CD4-positive, alpha-beta T cell treated with Interleukin-2 at 100 ng/mL for 4 hours (primary cell): ENCODE measurements at regions not wholly inside any gene's neighbourhood (a gene's known extent, or its start where the extent isn't known, plus 50 kb on each side); places are given as distances from the start of the nearest gene placed in this dataset.

ENCODE experiments used
- DNase-seq: peaks from one replicate; pipeline ENCODE4 v3.0.0-alpha.2; 2020; ENCODE audit warnings: low spot score

DNA sequence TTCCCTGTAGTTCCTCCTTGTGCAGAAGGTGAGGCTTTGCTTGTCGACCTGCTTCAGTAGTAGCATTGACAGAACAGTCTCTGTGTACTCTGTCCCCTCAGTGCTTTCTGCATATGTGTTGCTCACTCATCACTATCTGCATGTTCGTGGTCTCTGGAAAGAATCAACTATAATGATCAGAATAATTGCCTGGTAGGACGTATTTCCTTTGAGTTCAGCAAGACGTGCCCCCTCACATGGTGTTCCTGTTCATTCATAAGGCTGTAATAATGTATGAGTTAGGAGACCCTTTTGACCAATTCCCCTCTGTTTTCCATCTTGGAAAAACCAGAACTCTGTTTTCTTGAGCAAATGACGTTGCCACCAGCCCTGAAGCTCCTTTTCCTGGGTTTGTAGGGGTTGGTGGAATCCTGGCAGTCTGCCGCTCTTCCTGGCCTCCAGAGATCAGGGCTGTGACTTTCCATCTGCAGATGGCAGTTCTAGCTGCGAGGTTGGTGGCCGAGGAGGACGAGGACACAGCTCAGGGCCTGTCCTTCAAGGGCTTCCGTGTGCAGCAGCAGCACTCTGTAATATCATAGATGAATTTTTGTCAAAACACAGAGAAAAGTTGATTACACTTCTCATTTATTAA, 61.9 kb downstream of the EXOSC2 start:
- DNase-seq = no peak

- DNase-seq = no peak
These were observed 62.5 kb downstream of the EXOSC2 start for GRCh38 chr9:130756037-130756436.

DNA sequence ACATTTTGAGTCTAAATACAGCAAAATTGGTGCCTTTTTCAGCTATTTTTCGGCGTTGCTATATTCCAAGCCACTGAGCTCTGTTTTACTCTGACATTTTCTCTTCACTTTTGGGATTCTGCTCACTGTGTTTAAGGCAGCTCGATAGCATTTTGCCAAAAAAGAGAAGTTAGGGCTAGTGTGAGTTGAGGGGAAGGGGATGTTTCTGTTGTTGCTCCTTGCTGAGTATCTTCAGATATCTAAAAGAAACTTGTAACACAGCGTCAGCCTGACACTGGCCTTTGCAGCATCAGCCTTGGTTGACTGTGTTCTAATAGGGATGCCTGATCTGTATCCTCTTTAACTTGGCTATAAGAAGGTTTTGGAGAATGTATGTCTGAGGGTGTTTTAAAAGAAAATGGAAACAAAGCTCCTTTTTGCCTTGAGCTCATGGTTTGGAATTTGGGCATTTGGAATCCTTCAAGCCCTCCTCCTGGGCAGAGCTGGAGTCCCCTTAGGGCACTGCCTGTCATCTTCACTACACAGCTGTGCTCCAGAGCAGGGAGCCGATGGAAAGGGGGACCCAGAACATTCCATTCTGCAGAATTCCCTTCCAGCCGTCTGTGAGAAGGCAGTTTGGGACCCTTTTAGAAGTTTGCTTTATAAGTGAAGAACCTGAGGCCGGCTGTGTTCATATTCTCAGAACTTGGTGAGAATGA, 63.0 kb downstream of the EXOSC2 start:
- no peak for DNase-seq

GRCh38 chr9:130759738-130760137, 66.2 kb downstream of the EXOSC2 start:
- DNase-seq = no peak

DNA sequence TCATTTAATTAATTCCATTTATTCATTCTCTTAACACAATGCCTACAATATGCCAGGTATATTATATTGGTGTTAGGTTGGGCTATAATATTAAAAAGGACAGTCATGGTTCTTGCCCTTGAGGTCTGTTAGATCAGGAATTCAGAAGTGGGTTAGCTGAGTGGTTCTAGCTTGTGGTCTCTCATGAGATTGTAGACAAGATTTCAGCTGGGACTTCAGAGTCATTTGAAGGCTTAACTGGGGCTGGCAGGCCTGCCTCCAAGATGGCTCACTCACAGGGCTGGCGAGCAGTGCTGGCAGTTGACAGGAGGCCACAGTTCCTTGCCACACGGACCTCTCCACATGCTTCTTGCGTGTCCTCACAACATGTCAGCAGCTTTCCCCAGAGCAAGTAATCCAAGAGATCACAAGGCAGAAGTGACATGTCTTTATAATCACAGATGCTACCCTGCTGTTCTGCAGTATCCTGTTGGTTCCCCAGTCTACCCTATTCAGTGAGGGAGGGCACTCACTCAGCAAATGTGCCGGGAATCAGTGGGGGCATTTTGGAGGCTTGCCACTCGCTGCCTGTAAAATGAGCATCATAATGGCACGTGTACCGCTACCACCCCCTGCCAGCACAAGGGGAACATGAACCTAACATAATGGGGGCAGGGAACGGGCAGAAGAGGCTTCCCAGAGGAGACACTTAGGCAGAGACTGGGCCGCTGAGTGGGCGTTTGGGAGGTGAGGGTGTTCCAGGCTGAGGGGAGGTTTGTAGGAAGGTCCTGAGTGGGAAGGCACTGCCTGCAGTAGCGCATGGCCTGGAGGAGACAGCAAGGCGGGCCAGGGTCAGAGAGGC, 70.0 kb downstream of the EXOSC2 start:
- no peak for DNase-seq

DNA sequence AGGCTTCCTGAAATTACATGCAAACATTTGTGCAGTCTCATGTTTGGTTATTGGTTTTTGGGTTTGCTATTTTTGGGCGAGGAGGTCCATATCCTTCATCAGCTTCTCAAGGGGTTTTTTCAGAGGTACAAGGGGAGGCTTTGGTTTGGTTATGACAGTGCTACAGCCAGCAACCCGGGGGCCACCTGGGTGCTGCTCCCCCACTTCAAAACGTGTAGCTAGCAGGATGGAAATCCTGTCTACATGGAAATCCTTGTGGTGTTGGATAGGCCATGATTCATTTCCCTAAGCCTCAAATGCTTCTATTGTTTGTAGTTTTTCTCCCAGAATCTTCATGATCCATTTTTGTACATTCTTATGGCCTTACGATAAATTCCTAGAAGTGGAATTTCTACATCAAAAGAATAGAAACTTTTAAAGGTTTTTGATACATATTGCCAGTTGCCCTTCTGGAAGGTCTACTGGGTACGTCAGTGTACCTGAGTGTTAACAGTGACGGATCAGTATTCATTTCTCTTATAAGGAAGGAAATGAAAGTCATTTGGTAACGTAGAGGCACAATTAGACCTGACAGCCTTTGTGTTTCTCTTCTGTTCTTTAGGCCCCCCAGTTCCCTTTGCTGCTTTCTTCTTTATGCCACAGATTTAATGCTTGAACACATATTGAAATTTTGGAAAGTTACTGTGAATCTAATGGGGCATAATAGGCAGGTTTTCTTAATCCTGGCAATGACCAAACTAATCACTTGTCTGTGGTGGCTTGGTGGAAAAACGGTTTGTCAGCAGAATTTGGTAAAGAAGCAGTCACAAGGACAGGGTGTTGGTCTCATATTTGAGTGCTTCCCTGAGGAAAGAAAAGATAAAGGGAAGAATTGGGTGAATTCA, 69.7 kb upstream of the ABL1 start:
- DNase-seq = no peak

GRCh38 chr9:130766021-130766926, 68.8 kb upstream of the ABL1 start:
- DNase-seq = no peak

DNA sequence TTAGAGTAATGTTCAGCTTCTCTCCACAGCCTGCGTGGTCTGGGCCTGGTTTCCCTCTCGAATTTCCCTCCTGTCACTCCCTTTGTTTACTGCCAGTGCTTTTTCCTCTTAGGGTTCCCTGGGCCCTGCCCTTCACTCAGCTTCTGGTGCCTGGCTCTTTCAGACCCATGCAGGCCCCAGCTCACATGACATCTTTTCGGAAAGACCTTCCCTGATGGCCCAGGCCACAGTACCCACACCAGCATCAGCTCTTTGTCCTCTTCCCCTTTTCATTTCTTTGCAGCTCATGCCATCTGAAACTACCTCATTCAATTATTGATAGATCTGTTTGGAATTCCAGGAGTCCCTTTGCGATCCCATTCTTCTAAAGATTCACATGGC, 68.1 kb upstream of the ABL1 start:
- no peak for DNase-seq

GRCh38 chr9:130768265-130768664, 66.8 kb upstream of the ABL1 start:
- DNase-seq = no peak

DNA sequence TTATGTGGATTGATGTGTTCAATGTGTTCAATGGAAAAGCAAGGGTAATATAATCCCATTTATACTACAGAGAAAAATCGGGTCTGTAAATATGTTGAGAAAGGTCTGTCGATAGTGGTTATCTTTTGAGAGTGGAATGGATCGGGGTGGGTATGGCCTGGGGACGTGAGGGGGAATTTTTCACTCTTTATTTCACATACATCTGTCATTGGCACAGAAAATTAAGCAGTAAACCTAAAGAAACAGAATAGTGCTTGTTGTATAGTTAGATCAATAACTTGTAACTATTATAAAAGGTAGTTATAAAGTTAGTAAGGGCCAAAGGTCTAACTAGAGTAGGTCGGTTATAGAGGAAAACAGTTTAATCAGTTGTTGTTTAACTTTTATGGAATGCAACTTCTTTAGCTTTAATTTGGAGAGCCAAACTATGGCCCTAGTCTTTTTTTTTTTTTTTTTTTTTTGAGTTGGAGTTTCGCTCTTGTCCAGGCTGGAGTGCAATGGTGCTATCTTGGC, 66.1 kb upstream of the ABL1 start:
- DNase-seq = no peak

DNA sequence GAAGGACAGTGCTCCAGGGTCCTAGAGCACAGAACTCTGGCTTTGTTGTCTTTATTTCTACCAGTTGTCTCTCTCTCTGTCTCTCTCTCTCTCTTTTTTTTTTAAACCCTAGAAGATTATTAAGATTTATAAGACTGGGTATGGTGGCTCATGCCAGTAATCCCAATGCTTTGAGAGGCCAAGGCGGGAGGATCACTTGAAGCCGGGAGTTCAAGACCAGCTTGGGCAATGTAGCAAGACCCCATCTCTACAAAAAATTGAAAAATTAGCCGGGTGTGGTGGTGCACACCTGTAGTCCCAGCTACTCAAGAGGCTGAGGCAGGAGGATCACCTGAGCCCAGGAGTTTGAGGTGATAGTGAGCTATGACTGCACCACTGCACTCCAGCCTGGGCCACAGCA, 65.0 kb upstream of the ABL1 start:
- no peak for DNase-seq

DNA sequence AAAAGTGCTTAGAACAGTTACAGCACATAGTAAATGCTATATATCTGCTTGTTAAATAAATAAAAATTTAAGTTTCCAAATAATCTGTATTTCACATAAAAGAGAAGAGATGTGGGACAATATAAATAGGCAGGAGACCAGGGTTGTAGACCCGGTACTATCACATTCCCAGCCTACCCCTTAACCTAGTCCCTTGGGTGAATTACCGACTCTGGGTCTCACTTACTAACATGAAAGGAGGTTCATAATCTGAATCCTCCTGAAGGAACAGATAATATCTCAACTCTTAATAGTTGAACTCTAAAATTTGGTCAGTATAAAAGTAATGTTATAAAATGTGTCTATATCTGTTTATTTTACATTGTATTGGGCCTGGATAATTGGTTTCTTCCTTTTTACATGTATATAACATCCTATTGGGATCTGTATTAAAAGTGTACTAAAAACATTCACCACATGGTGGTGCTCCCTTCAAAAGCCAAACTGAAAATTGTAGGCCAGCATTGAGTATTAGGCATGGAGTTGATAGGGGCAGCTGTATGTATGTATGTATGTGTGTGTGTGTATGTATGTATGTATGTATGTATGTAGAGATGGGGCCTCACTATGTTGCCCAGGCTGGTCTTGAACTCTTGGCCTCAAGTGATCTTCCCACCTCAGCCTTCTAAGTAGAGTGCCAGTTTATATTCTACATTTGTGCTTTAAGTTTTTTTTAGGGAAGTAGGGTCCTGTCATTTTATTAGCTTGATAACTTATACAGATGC, 64.2 kb upstream of the ABL1 start:
- DNase-seq = peak; percentile 36

DNA sequence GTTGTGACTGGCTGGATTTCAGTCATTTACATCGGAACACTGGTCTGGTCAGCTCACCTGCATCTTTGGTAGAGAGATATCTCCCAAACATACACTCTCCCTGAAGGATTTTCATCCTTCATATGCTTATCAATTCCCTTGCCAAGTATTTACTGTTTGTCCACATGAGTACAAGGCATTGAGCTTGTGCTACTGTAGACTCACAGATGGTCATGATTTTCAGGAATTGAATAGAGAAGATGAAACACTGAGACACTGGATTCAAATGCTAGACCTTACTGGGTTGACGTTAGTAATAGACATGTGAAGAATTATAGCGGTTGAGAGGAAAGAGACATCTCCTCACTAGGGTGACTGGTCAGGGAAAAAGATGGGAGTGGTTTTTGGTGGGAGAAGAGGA, 62.9 kb upstream of the ABL1 start:
- DNase-seq = no peak

DNA sequence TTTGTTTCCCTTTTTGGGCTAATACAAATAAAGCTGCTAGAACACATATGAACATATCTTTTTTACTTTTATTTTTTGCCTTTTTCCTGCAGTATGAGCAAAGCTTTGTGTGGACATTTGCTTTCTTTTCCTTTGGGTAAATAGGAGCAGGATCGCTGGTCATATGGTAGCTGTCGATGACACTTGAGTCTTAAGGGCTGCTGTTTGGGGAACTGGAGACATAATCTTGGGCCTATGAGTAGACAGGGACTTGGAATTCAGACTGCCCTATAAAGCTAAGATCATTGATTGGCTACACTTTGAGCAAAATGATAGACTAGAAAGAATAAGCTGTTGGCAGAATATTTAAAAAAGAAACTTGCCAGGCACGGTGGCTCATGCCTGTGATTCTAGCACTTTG, 60.9 kb upstream of the ABL1 start:
- no peak for DNase-seq

GRCh38 chr9:130775336-130775991, 59.6 kb upstream of the ABL1 start:
- DNase-seq = no peak

DNA sequence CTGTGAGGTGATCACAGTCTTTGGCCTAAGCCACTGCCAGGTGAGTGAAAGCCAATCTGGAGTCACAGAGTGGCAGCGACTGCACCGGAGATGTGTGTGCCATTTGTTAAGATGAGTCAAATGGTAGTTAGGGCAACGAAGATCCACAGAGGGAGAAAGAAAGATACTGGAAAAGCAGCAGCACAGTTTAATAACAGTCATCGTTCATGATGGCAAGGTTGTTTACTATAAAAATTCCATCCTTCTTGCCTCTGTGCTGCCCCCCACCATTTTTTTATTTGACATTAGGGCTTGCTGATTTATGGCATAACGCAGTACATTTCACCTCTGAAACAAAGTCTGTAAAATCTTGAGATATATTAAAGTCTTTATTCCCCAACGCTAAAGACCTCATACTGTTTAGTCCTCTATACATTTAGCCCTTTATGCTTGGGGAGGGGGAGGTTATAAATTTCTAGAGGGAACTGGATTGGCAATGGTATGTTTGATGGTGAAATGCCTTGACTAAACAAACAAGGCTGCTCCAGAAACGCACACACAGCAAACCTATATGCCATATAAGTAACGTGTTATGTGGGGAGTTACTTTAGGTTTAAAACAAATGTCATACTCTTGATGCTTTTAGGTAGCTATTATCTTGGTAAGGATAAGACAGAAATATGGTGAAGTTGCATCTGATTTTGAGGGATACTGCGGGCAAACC, 55.8 kb upstream of the ABL1 start:
- no peak for DNase-seq

DNA sequence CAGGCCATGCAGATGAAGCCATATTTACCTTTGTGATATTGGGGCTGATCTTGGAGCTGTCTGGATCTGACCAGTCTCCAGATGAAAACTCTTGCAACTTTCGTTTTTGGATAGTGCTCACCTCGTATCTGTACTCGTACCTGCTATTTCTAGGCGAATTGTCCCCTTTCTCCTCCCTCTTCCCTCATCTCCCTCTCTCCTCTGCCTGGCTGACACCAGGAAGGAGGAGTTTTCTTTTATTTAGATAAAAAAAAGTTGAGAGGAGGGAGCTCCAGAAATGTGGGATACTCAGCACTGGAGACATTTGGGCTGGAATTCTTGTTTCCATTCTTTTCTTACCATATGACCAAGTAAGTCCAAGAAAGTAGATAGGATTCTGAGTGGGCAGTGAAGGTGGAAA, 54.6 kb upstream of the ABL1 start:
- DNase-seq = no peak

GRCh38 chr9:130780865-130781504, 54.1 kb upstream of the ABL1 start:
- DNase-seq = no peak
